ENCODE measurements at regions not wholly inside any gene's neighbourhood (a gene's known extent, or its start where the extent isn't known, plus 50 kb on each side); places are given as distances from the start of the nearest gene placed in this dataset.
"Not testable (repeated sequence)": the region's sequence is repeated elsewhere in the genome, so short reads cannot be mapped to it uniquely, and the experiment has no call there.

- POLR2A ChIA-PET; H3K36me3 ChIP-seq (ENCODE audit: insufficient read depth, low read length); CTCF ChIA-PET (ENCODE audit: unreplicated experiment); H3K4me2 ChIP-seq (ENCODE audit: low read length); BruUV-seq (replicated peaks); intact Hi-C loops (cut with micrococcal nuclease; ENCODE audit: unreplicated experiment); H2AFZ ChIP-seq (ENCODE audit: low read length); H3K4me3 ChIP-seq (ENCODE audit: low read depth, low read length, poor library complexity, severe bottlenecking); H3K79me2 ChIP-seq (ENCODE audit: insufficient read depth, low read depth, low read length); H3K4me1 ChIP-seq (ENCODE audit: insufficient read depth, low read length, poor library complexity, severe bottlenecking); H3K9me3 ChIP-seq (ENCODE audit: low read length); H3K27ac ChIP-seq (ENCODE audit: low read depth, low read length, poor library complexity, severe bottlenecking); H4K20me1 ChIP-seq (ENCODE audit: insufficient read depth, low read length); H3K9me2 ChIP-seq (ENCODE audit: insufficient read depth, low read length); DNase-seq (ENCODE audit: low spot score): not testable (repeated sequence)
Measured at GRCh38 chr21:9621121-9621793, 900.1 kb upstream of the TPTE start.

GRCh38 chr21:9628051-9628450 lies 893.3 kb upstream of the TPTE start:
- H3K9me3 ChIP-seq (ENCODE audit: low read length); intact Hi-C loops (cut with micrococcal nuclease; ENCODE audit: unreplicated experiment); H2AFZ ChIP-seq (ENCODE audit: low read length); CTCF ChIA-PET (ENCODE audit: unreplicated experiment); H3K27ac ChIP-seq (ENCODE audit: low read depth, low read length, poor library complexity, severe bottlenecking); DNase-seq (ENCODE audit: low spot score); H3K79me2 ChIP-seq (ENCODE audit: insufficient read depth, low read depth, low read length); H3K4me2 ChIP-seq (ENCODE audit: low read length); H3K36me3 ChIP-seq (ENCODE audit: insufficient read depth, low read length); BruUV-seq (replicated peaks); H3K9me2 ChIP-seq (ENCODE audit: insufficient read depth, low read length); H3K4me1 ChIP-seq (ENCODE audit: insufficient read depth, low read length, poor library complexity, severe bottlenecking); POLR2A ChIA-PET; H4K20me1 ChIP-seq (ENCODE audit: insufficient read depth, low read length); H3K4me3 ChIP-seq (ENCODE audit: low read depth, low read length, poor library complexity, severe bottlenecking): not testable (repeated sequence)

GRCh38 chr21:9647409-9647808 lies 874.0 kb upstream of the TPTE start:
- H3K4me1 ChIP-seq (ENCODE audit: insufficient read depth, low read length, poor library complexity, severe bottlenecking); H3K4me2 ChIP-seq (ENCODE audit: low read length); CTCF ChIA-PET (ENCODE audit: unreplicated experiment); H3K36me3 ChIP-seq (ENCODE audit: insufficient read depth, low read length); DNase-seq (ENCODE audit: low spot score); H3K4me3 ChIP-seq (ENCODE audit: low read depth, low read length, poor library complexity, severe bottlenecking); H3K9me3 ChIP-seq (ENCODE audit: low read length); H4K20me1 ChIP-seq (ENCODE audit: insufficient read depth, low read length); POLR2A ChIA-PET; H2AFZ ChIP-seq (ENCODE audit: low read length); H3K79me2 ChIP-seq (ENCODE audit: insufficient read depth, low read depth, low read length); H3K27ac ChIP-seq (ENCODE audit: low read depth, low read length, poor library complexity, severe bottlenecking); H3K9me2 ChIP-seq (ENCODE audit: insufficient read depth, low read length); intact Hi-C loops (cut with micrococcal nuclease; ENCODE audit: unreplicated experiment); BruUV-seq (replicated peaks): not testable (repeated sequence)

- H3K4me2 ChIP-seq (ENCODE audit: low read length); H3K79me2 ChIP-seq (ENCODE audit: insufficient read depth, low read depth, low read length); H3K9me3 ChIP-seq (ENCODE audit: low read length); H3K4me1 ChIP-seq (ENCODE audit: insufficient read depth, low read length, poor library complexity, severe bottlenecking); H3K36me3 ChIP-seq (ENCODE audit: insufficient read depth, low read length); H4K20me1 ChIP-seq (ENCODE audit: insufficient read depth, low read length); CTCF ChIA-PET (ENCODE audit: unreplicated experiment); H2AFZ ChIP-seq (ENCODE audit: low read length); POLR2A ChIA-PET; BruUV-seq (replicated peaks); intact Hi-C loops (cut with micrococcal nuclease; ENCODE audit: unreplicated experiment); H3K27ac ChIP-seq (ENCODE audit: low read depth, low read length, poor library complexity, severe bottlenecking); DNase-seq (ENCODE audit: low spot score); H3K4me3 ChIP-seq (ENCODE audit: low read depth, low read length, poor library complexity, severe bottlenecking); H3K9me2 ChIP-seq (ENCODE audit: insufficient read depth, low read length): not testable (repeated sequence)
Measured at GRCh38 chr21:9648331-9648730, 873.1 kb upstream of the TPTE start.

GRCh38 chr21:9648947-9649720 lies 872.2 kb upstream of the TPTE start:
- CTCF ChIA-PET (ENCODE audit: unreplicated experiment); H3K27ac ChIP-seq (ENCODE audit: low read depth, low read length, poor library complexity, severe bottlenecking); intact Hi-C loops (cut with micrococcal nuclease; ENCODE audit: unreplicated experiment); POLR2A ChIA-PET; BruUV-seq (replicated peaks); H3K36me3 ChIP-seq (ENCODE audit: insufficient read depth, low read length); H3K79me2 ChIP-seq (ENCODE audit: insufficient read depth, low read depth, low read length); H3K4me3 ChIP-seq (ENCODE audit: low read depth, low read length, poor library complexity, severe bottlenecking); H2AFZ ChIP-seq (ENCODE audit: low read length); H4K20me1 ChIP-seq (ENCODE audit: insufficient read depth, low read length); H3K4me2 ChIP-seq (ENCODE audit: low read length); H3K9me2 ChIP-seq (ENCODE audit: insufficient read depth, low read length); DNase-seq (ENCODE audit: low spot score); H3K4me1 ChIP-seq (ENCODE audit: insufficient read depth, low read length, poor library complexity, severe bottlenecking): not testable (repeated sequence)
- H3K9me3 ChIP-seq (ENCODE audit: low read length) = peaks cover 15% of the 10 kb centered on the region; the same call in 1 of the 2 replicates

GRCh38 chr21:9652819-9653218 lies 868.6 kb upstream of the TPTE start:
- BruUV-seq (replicated peaks); H4K20me1 ChIP-seq (ENCODE audit: insufficient read depth, low read length); H3K27ac ChIP-seq (ENCODE audit: low read depth, low read length, poor library complexity, severe bottlenecking); POLR2A ChIA-PET; intact Hi-C loops (cut with micrococcal nuclease; ENCODE audit: unreplicated experiment); H2AFZ ChIP-seq (ENCODE audit: low read length); H3K4me3 ChIP-seq (ENCODE audit: low read depth, low read length, poor library complexity, severe bottlenecking); H3K79me2 ChIP-seq (ENCODE audit: insufficient read depth, low read depth, low read length); DNase-seq (ENCODE audit: low spot score); H3K4me2 ChIP-seq (ENCODE audit: low read length); CTCF ChIA-PET (ENCODE audit: unreplicated experiment); H3K9me2 ChIP-seq (ENCODE audit: insufficient read depth, low read length); H3K36me3 ChIP-seq (ENCODE audit: insufficient read depth, low read length); H3K4me1 ChIP-seq (ENCODE audit: insufficient read depth, low read length, poor library complexity, severe bottlenecking): not testable (repeated sequence)
- peaks cover 13% of the 10 kb centered on the region; the same call in 1 of the 2 replicates for H3K9me3 ChIP-seq (ENCODE audit: low read length)
